ENCODE measurements at regions not wholly inside any gene's neighbourhood (a gene's known extent, or its start where the extent isn't known, plus 50 kb on each side); places are given as distances from the start of the nearest gene placed in this dataset.

DNA sequence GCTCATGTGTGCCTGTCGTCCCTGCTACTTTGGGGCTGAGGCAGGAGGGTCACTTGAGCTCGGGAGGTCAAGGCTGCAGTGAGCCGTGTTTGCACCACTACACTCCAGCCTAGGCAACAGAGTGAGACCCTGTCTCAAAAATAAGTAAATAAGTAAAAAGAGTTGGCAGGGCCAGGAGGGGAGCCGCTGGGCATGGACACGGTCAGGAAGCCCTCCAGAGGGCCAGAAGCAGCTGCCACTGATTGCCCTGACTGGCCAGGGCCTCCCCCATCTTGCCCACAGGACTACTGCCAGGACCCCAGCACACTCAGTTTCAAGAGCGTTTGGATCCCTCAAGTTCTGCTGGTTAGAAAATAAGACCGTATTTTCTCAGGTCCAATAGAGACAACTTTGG lies 112.2 kb upstream of the IPO9 start:
- H3K4me1 ChIP-seq (ENCODE audit: control insufficient read depth in 4 of 4, insufficient read depth in 4 of 4, low read length in 3 of 4) = peaks cover 0 to 6% (median 0%) of the 10 kb centered on the region in 4 donors
- no peak for TF ChIP-seq NR2F2 (IDR thresholded peaks at IDR 0.05)
- no peak for TF ChIP-seq JUND (IDR thresholded peaks at IDR 0.05)
- no peak for TF ChIP-seq YY1 (IDR thresholded peaks at IDR 0.05)
- no peak for TF ChIP-seq FOXA2 (IDR thresholded peaks at IDR 0.05)
- TF ChIP-seq TAF1 (conservative IDR thresholded peaks at IDR 0.05) = no peak
- no peak for TF ChIP-seq SP1 (IDR thresholded peaks at IDR 0.05)
- no peaks in the 10 kb centered on the region for H3K9me3 ChIP-seq (ENCODE audit: control insufficient read depth in 4 of 4, low read length in 3 of 4)
- DNase-seq (ENCODE audit: low spot score) = no peak
- H3K36me3 ChIP-seq (ENCODE audit: control insufficient read depth in 4 of 4, insufficient read depth in 3 of 4, low read depth in 1 of 4, low read length in 3 of 4) = peaks cover 0 to 2% (median 0%) of the 10 kb centered on the region in 4 donors
- H3K27ac ChIP-seq (ENCODE audit: low read depth in 1 of 2, low read length in 2 of 2) = no peak overlapping the region
- no peak overlapping the region for H3K9ac ChIP-seq (ENCODE audit: low read depth in 1 of 2, low read length in 2 of 2)
- no peaks in the 10 kb centered on the region for H3K27me3 ChIP-seq (ENCODE audit: control insufficient read depth in 4 of 4, insufficient read depth in 4 of 4, low read length in 3 of 4)
- 90% methylated on average over 7 of the region's 7 CpGs for WGBS
- no peak overlapping the region for H3K4me3 ChIP-seq (ENCODE audit: low read depth in 1 of 3, low read length in 3 of 3)

DNA sequence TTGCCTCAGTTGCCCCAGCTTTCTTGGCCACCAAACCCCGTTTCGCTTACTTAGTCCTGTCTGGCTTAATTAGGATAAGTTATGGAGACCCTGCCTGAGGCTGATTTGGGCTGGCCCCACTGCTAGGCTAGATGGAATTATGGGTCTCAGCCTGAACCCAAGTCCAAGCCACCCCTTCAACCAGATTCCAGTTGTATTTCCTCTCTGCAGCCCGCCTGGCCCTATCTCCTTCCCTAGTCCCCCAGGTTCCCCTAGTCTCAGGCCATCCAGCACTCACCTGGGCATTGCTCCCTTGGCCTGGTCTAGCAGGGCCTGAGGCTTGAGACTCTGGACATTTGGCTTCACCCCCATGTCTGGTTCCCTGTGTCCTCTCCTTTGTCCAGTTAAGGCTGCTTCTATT lies 111.7 kb upstream of the IPO9 start:
- Histone ChIP-seq H3K9ac (ENCODE audit: low read depth in 1 of 2, low read length in 2 of 2) (no peak overlapping the region), H3K4me3 (ENCODE audit: low read depth in 1 of 3, low read length in 3 of 3) (no peak overlapping the region), H3K27ac (ENCODE audit: low read depth in 1 of 2, low read length in 2 of 2) (no peak overlapping the region), H3K27me3 (ENCODE audit: control insufficient read depth in 4 of 4, insufficient read depth in 4 of 4, low read length in 3 of 4) (no peaks in the 10 kb centered on the region), H3K4me1 (ENCODE audit: control insufficient read depth in 4 of 4, insufficient read depth in 4 of 4, low read length in 3 of 4) (peaks cover 0 to 6% (median 0%) of the 10 kb centered on the region in 4 donors), H3K36me3 (ENCODE audit: control insufficient read depth in 4 of 4, insufficient read depth in 3 of 4, low read depth in 1 of 4, low read length in 3 of 4) (peaks cover 0 to 2% (median 0%) of the 10 kb centered on the region in 4 donors), H3K9me3 (ENCODE audit: control insufficient read depth in 4 of 4, low read length in 3 of 4) (no peaks in the 10 kb centered on the region)
- 93% methylated on average over 3 of the region's 3 CpGs for WGBS
- DNase-seq (ENCODE audit: low spot score) = no peak
- TF ChIP-seq NR2F2 (IDR thresholded peaks at IDR 0.05) = no peak

DNA sequence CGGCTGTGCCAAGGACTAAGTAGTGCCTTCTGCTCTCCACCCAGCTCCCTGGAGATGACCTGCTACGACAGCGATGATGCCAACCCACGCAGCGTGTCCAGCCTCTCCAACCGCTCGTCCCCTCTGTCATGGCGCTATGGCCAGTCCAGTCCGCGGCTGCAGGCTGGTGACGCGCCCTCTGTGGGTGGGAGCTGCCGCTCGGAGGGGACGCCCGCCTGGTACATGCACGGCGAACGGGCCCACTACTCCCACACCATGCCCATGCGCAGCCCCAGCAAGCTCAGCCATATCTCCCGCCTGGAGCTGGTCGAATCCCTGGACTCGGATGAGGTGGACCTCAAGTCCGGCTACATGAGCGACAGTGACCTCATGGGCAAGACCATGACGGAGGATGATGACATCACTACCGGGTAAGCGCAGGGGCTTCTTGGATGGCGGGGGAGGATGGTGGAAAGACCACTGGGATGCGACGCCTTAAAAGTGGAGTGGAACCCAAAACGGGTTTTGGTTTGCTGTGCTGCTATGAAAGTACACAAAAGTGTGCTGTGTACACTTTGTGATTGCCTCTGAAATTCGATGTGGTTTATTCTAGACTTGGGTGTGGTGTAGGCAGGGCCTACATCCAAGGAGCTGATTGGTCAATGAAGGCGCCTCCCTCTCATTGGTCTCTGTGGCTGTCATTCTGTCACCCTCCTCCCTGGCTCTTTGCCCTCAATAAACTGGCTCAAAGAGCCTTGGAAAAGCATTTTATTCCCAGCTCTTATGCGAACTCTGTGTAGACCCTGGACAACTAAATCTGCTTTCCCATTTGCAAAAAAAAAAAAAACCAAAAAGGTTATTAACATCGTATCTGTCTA lies 110.4 kb upstream of the IPO9 start:
- H3K4me1 ChIP-seq (ENCODE audit: control insufficient read depth in 4 of 4, insufficient read depth in 4 of 4, low read length in 3 of 4) = peaks cover 0 to 5% (median 0%) of the 10 kb centered on the region in 4 donors
- H3K9ac ChIP-seq (ENCODE audit: low read depth in 1 of 2, low read length in 2 of 2) = no peak overlapping the region
- peaks cover 0 to 2% (median 0%) of the 10 kb centered on the region in 4 donors for H3K36me3 ChIP-seq (ENCODE audit: control insufficient read depth in 4 of 4, insufficient read depth in 3 of 4, low read depth in 1 of 4, low read length in 3 of 4)
- no peak overlapping the region for H3K4me3 ChIP-seq (ENCODE audit: low read depth in 1 of 3, low read length in 3 of 3)
- TF ChIP-seq JUND (IDR thresholded peaks at IDR 0.05) = no peak
- 96% methylated on average over 36 of the region's 36 CpGs for WGBS
- H3K27ac ChIP-seq (ENCODE audit: low read depth in 1 of 2, low read length in 2 of 2) = no peak overlapping the region
- DNase-seq (ENCODE audit: low spot score) = no peak
- H3K9me3 ChIP-seq (ENCODE audit: control insufficient read depth in 4 of 4, low read length in 3 of 4) = no peaks in the 10 kb centered on the region
- H3K27me3 ChIP-seq (ENCODE audit: control insufficient read depth in 4 of 4, insufficient read depth in 4 of 4, low read length in 3 of 4) = no peaks in the 10 kb centered on the region

DNA sequence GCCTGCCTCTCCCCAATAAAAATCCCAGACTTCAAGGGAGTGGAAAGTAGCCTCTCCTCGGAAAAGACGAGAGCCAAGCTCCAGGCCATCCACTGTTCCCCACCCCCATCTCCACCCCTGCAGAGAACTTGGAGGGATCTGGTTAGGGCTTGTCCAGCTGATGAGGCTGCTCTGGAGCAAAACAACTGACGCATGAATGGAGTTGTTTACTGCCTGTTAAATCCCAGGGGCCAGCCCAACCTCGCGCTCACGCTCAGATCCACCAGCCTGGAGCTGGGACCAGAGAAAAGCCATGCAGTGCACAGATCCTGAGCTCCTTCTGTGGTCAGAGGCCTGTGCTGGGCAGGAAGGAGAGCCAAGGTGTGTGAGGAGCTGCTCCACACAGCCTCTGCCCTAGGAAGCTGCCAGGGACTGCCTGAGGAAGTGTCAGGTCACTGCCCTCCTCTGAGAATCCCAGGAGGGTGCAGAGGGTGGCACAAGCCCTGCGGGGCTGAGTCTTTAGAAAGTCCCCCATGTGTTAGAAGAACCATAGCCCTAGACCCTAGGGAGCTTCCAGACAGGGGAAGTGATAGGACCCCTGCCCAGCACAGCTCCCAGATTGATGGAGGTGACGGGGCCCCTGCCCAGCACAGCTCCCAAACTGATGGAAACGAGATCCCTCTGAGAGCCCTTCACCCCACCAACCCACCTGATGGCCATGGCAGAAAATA lies 109.0 kb upstream of the IPO9 start:
- H3K9me3 ChIP-seq (ENCODE audit: control insufficient read depth in 4 of 4, low read length in 3 of 4) = no peaks in the 10 kb centered on the region
- no peaks in the 10 kb centered on the region for H3K27me3 ChIP-seq (ENCODE audit: control insufficient read depth in 4 of 4, insufficient read depth in 4 of 4, low read length in 3 of 4)
- 82% methylated on average over 9 of the region's 9 CpGs for WGBS
- H3K36me3 ChIP-seq (ENCODE audit: control insufficient read depth in 4 of 4, insufficient read depth in 3 of 4, low read depth in 1 of 4, low read length in 3 of 4) = peaks cover 0 to 2% (median 0%) of the 10 kb centered on the region in 4 donors
- no peak for DNase-seq (ENCODE audit: low spot score)
- H3K9ac ChIP-seq (ENCODE audit: low read depth in 1 of 2, low read length in 2 of 2) = no peak overlapping the region
- TF ChIP-seq HNF4G (IDR thresholded peaks at IDR 0.05) = no peak
- TF ChIP-seq TAF1 (conservative IDR thresholded peaks at IDR 0.05) = no peak
- no peak for TF ChIP-seq EGR1 (IDR thresholded peaks at IDR 0.05; ENCODE audit: low read depth in 2 of 2)
- TF ChIP-seq FOXA2 (IDR thresholded peaks at IDR 0.05) = no peak
- TF ChIP-seq YY1 (IDR thresholded peaks at IDR 0.05) = no peak
- TF ChIP-seq GABPA (IDR thresholded peaks at IDR 0.05 in 1 of 2, conservative IDR thresholded peaks at IDR 0.05 in 1 of 2) = no peak
- TF ChIP-seq JUND (IDR thresholded peaks at IDR 0.05) = no peak
- TF ChIP-seq HNF4A (conservative IDR thresholded peaks at IDR 0.05) = no peak
- TF ChIP-seq, protein P1, sequence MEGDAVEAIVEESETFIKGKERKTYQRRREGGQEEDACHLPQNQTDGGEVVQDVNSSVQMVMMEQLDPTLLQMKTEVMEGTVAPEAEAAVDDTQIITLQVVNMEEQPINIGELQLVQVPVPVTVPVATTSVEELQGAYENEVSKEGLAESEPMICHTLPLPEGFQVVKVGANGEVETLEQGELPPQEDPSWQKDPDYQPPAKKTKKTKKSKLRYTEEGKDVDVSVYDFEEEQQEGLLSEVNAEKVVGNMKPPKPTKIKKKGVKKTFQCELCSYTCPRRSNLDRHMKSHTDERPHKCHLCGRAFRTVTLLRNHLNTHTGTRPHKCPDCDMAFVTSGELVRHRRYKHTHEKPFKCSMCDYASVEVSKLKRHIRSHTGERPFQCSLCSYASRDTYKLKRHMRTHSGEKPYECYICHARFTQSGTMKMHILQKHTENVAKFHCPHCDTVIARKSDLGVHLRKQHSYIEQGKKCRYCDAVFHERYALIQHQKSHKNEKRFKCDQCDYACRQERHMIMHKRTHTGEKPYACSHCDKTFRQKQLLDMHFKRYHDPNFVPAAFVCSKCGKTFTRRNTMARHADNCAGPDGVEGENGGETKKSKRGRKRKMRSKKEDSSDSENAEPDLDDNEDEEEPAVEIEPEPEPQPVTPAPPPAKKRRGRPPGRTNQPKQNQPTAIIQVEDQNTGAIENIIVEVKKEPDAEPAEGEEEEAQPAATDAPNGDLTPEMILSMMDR (IDR thresholded peaks at IDR 0.05; ENCODE audit: low read depth, low read length, missing input control) = no peak
- TF ChIP-seq, protein P2, sequence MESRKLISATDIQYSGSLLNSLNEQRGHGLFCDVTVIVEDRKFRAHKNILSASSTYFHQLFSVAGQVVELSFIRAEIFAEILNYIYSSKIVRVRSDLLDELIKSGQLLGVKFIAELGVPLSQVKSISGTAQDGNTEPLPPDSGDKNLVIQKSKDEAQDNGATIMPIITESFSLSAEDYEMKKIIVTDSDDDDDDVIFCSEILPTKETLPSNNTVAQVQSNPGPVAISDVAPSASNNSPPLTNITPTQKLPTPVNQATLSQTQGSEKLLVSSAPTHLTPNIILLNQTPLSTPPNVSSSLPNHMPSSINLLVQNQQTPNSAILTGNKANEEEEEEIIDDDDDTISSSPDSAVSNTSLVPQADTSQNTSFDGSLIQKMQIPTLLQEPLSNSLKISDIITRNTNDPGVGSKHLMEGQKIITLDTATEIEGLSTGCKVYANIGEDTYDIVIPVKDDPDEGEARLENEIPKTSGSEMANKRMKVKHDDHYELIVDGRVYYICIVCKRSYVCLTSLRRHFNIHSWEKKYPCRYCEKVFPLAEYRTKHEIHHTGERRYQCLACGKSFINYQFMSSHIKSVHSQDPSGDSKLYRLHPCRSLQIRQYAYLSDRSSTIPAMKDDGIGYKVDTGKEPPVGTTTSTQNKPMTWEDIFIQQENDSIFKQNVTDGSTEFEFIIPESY (IDR thresholded peaks at IDR 0.05) = no peak
- TF ChIP-seq RXRA (IDR thresholded peaks at IDR 0.05) = no peak
- TF ChIP-seq SP1 (IDR thresholded peaks at IDR 0.05) = no peak
- TF ChIP-seq, protein P3, sequence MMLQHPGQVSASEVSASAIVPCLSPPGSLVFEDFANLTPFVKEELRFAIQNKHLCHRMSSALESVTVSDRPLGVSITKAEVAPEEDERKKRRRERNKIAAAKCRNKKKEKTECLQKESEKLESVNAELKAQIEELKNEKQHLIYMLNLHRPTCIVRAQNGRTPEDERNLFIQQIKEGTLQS (IDR thresholded peaks at IDR 0.05) = no peak
- TF ChIP-seq, protein P4, sequence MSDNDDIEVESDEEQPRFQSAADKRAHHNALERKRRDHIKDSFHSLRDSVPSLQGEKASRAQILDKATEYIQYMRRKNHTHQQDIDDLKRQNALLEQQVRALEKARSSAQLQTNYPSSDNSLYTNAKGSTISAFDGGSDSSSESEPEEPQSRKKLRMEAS (IDR thresholded peaks at IDR 0.05) = no peak
- no peak overlapping the region for H3K27ac ChIP-seq (ENCODE audit: low read depth in 1 of 2, low read length in 2 of 2)
- peaks cover 0 to 3% (median 0%) of the 10 kb centered on the region in 4 donors for H3K4me1 ChIP-seq (ENCODE audit: control insufficient read depth in 4 of 4, insufficient read depth in 4 of 4, low read length in 3 of 4)
- H3K4me3 ChIP-seq (ENCODE audit: low read depth in 1 of 3, low read length in 3 of 3) = no peak overlapping the region

Measured in liver (tissue), 8 donors.